MCF 10A (cell line): ENCODE measurements at regions not wholly inside any gene's neighbourhood (a gene's known extent, or its start where the extent isn't known, plus 50 kb on each side); places are given as distances from the start of the nearest gene placed in this dataset.

ENCODE experiments used
- BruUV-seq: library from RNA; stranded (reverse); fragments of 400-500 nt; replicated peaks from 2 replicates; lab custom pipeline; 2021; lab: Mats Ljungman, UMichigan
- CTCF ChIA-PET: fragments of 300-600 bp; sonication (Branson Sonifier 250); formaldehyde crosslinking; extraction: SDS; loops from one replicate; lab custom pipeline; 2021; ENCODE audit warnings: antibody characterized with exemption, inconsistent platforms; lab: Yijun Ruan, JAX
- POLR2A ChIA-PET: fragments of 300-600, 350-650 bp; sonication (Branson Sonifier 250); formaldehyde crosslinking; extraction: SDS; loops from one replicate; lab custom pipeline; 2020; ENCODE audit warnings: antibody characterized with exemption, inconsistent platforms; lab: Yijun Ruan, JAX
- DNase-seq: peaks from one replicate; pipeline ENCODE4 v3.0.0-alpha.2; 2018; ENCODE audit not compliant: unreplicated experiment
- H3K27ac Mint-ChIP-seq: one replicate; pipeline ENCODE4 v1.8.0; 2022; ENCODE audit warnings: mild to moderate bottlenecking, low read depth, mixed read lengths; ENCODE audit not compliant: unreplicated experiment
- H3K27me3 Mint-ChIP-seq: one replicate; pipeline ENCODE4 v1.8.0; 2022; ENCODE audit warnings: mixed read lengths; ENCODE audit not compliant: insufficient read depth, unreplicated experiment
- H3K36me3 Mint-ChIP-seq: one replicate; pipeline ENCODE4 v1.8.0; 2022; ENCODE audit warnings: mild to moderate bottlenecking, moderate library complexity, mixed read lengths; ENCODE audit not compliant: insufficient read depth, unreplicated experiment
- H3K4me1 Mint-ChIP-seq: one replicate; pipeline ENCODE4 v1.8.0; 2022; ENCODE audit warnings: mixed read lengths; ENCODE audit not compliant: insufficient read depth, unreplicated experiment
- H3K4me3 Mint-ChIP-seq: one replicate; pipeline ENCODE4 v1.8.0; 2022; ENCODE audit warnings: mild to moderate bottlenecking, moderate library complexity, mixed read lengths; ENCODE audit not compliant: unreplicated experiment
- H3K9me3 Mint-ChIP-seq: one replicate; pipeline ENCODE4 v1.8.0; 2022; ENCODE audit warnings: mixed read lengths; ENCODE audit not compliant: unreplicated experiment
- CTCF ChIP-seq: fragments of 200-600 bp; IDR thresholded peaks from one replicate; pipeline ENCODE4 v1.8.0; 2022; ENCODE audit warnings: antibody characterized with exemption, mild to moderate bottlenecking; ENCODE audit not compliant: unreplicated experiment
- intact Hi-C: fragments of 100-400 bp; cut with micrococcal nuclease; formaldehyde crosslinking; loops from 2 replicates; pipeline ENCODE4 v1.14.1; 2022

GRCh38 chr2:217219164-217219520 is 359.3 kb upstream of the TNP1 start:
- peaks cover 6% of the 10 kb centered on the region for H3K36me3 Mint-ChIP-seq
- CTCF ChIA-PET: interaction anchor here (0.8 to 0.9 kb wide), 3 partner anchors 62 to 533 kb away, joined by 3 read pairs; no protein-coding TSS in a partner anchor
- POLR2A ChIA-PET: no interaction called here

GRCh38 chr2:217218269-217219163 is 358.7 kb upstream of the TNP1 start:
- no peak for DNase-seq
- Mint-ChIP-seq H3K4me1 (peaks cover 2% of the 10 kb centered on the region), H3K27me3 (no peaks in the 10 kb centered on the region), H3K9me3 (no peaks in the 10 kb centered on the region), H3K36me3 (peaks cover 6% of the 10 kb centered on the region), H3K4me3 (no peak overlapping the region), H3K27ac (no peak overlapping the region)
- intact Hi-C loops: no loop called here
- BruUV-seq: no TSS peak
- no peak for TF ChIP-seq CTCF
- POLR2A ChIA-PET: no interaction called here
- CTCF ChIA-PET: interaction anchor here (0.8 kb wide), 1 partner anchor 504 kb away, joined by 3 read pairs; no protein-coding TSS in a partner anchor

More at GRCh38 chr2:217219164-217219520, 359.3 kb upstream of the TNP1 start:
- Mint-ChIP-seq H3K27ac (no peak overlapping the region), H3K27me3 (no peaks in the 10 kb centered on the region), H3K4me3 (no peak overlapping the region), H3K4me1 (peaks cover 4% of the 10 kb centered on the region), H3K9me3 (no peaks in the 10 kb centered on the region)
- intact Hi-C loops: no loop called here
- no peak for DNase-seq
- TF ChIP-seq CTCF: no peak
- BruUV-seq: no TSS peak

GRCh38 chr2:217216982-217217381 is 357.1 kb upstream of the TNP1 start:
- ChIA-PET CTCF (no interaction called here), POLR2A (no interaction called here)
- BruUV-seq: no TSS peak
- DNase-seq: no peak
- peaks cover 6% of the 10 kb centered on the region for H3K36me3 Mint-ChIP-seq
- H3K27me3 Mint-ChIP-seq: no peaks in the 10 kb centered on the region
- H3K9me3 Mint-ChIP-seq: no peaks in the 10 kb centered on the region
- no peaks in the 10 kb centered on the region for H3K4me1 Mint-ChIP-seq
- intact Hi-C loops: no loop called here
- no peak overlapping the region for H3K27ac Mint-ChIP-seq
- TF ChIP-seq CTCF: no peak
- H3K4me3 Mint-ChIP-seq: no peak overlapping the region

GRCh38 chr2:217216316-217216715 is 356.5 kb upstream of the TNP1 start:
- DNase-seq: no peak
- Mint-ChIP-seq H3K27ac (no peak overlapping the region), H3K9me3 (no peaks in the 10 kb centered on the region), H3K4me1 (no peaks in the 10 kb centered on the region), H3K27me3 (no peaks in the 10 kb centered on the region), H3K4me3 (no peak overlapping the region), H3K36me3 (peaks cover 6% of the 10 kb centered on the region)
- ChIA-PET CTCF (interaction anchor here (0.6 kb wide), 1 partner anchor 10 kb away, joined by 3 read pairs; no protein-coding TSS in a partner anchor), POLR2A (no interaction called here)
- no peak for TF ChIP-seq CTCF
- BruUV-seq: no TSS peak
- intact Hi-C loops: no loop called here
